ENCODE measurements at regions not wholly inside any gene's neighbourhood (a gene's known extent, or its start where the extent isn't known, plus 50 kb on each side); places are given as distances from the start of the nearest gene placed in this dataset.

DNA sequence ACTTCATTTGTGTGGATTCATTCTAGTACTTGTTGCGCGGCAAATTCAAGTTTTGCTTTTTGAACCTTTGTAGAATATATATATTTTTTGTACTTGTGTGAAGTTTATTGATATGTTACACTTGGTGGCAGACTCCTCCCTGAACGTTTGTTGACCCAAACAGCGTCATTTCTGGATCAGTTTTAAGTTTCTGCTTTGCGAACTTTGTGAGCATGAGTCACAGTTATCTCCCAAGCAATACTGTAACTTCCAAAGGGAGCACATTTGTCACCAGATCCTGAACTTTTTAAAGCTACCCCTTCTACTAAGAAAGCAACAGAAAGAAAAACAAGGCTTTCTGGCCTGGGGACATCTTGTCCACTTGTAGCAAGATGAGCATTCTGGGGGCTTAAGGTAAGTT, 74.8 kb upstream of the CACNA2D3 start:
- TF ChIP-seq, protein P1, sequence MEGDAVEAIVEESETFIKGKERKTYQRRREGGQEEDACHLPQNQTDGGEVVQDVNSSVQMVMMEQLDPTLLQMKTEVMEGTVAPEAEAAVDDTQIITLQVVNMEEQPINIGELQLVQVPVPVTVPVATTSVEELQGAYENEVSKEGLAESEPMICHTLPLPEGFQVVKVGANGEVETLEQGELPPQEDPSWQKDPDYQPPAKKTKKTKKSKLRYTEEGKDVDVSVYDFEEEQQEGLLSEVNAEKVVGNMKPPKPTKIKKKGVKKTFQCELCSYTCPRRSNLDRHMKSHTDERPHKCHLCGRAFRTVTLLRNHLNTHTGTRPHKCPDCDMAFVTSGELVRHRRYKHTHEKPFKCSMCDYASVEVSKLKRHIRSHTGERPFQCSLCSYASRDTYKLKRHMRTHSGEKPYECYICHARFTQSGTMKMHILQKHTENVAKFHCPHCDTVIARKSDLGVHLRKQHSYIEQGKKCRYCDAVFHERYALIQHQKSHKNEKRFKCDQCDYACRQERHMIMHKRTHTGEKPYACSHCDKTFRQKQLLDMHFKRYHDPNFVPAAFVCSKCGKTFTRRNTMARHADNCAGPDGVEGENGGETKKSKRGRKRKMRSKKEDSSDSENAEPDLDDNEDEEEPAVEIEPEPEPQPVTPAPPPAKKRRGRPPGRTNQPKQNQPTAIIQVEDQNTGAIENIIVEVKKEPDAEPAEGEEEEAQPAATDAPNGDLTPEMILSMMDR (IDR thresholded peaks at IDR 0.05; ENCODE audit: borderline replicate concordance, extremely low read depth, low read length, poor library complexity, severe bottlenecking): no peak
- no peak for TF ChIP-seq EZH2 (IDR thresholded peaks at IDR 0.05; ENCODE audit: borderline replicate concordance, low read depth, low read length, severe bottlenecking)
